ENCODE measurements at regions not wholly inside any gene's neighbourhood (a gene's known extent, or its start where the extent isn't known, plus 50 kb on each side); places are given as distances from the start of the nearest gene placed in this dataset.

GRCh38 chr3:35986161-35986560, 346.8 kb downstream of the ARPP21 start:
- no peak for TF ChIP-seq SUZ12 (IDR thresholded peaks at IDR 0.05; ENCODE audit: extremely low read depth, insufficient read depth, insufficient read length)
- no peak for TF ChIP-seq ZNF274 (IDR thresholded peaks at IDR 0.05; ENCODE audit: low read depth, low read length)
- no peak for TF ChIP-seq YY1 (IDR thresholded peaks at IDR 0.05; ENCODE audit: insufficient read depth, insufficient read length)
